ENCODE measurements at regions not wholly inside any gene's neighbourhood (a gene's known extent, or its start where the extent isn't known, plus 50 kb on each side); places are given as distances from the start of the nearest gene placed in this dataset.

GRCh38 chr15:27608248-27608647 is 490.9 kb downstream of the OCA2 start:
- no peak for DNase-seq

- no peak for DNase-seq
Observed at GRCh38 chr15:27601239-27601960, 497.7 kb downstream of the OCA2 start.

GRCh38 chr15:27599034-27599433 is 500.1 kb downstream of the OCA2 start:
- no peak for DNase-seq

- no peak for DNase-seq
Observed at GRCh38 chr15:27598251-27599009, 500.7 kb downstream of the OCA2 start.

GRCh38 chr15:27595211-27595610 is 503.9 kb downstream of the OCA2 start:
- no peak for DNase-seq

GRCh38 chr15:27592036-27592760 is 506.9 kb downstream of the OCA2 start:
- no peak for DNase-seq

Measured in stimulated activated CD8-positive, alpha-beta memory T cell treated with anti-CD3 and anti-CD28 coated beads, Interleukin-4, amount 100 ng/mL, for 48 hours (primary cell).